Right lobe of liver (tissue), 6 donors: ENCODE measurements at regions not wholly inside any gene's neighbourhood (a gene's known extent, or its start where the extent isn't known, plus 50 kb on each side); places are given as distances from the start of the nearest gene placed in this dataset.

Source experiments
- ATAC-seq, 4 donors: fragments of 200-7000 bp; cut with Tn5 transposase; one replicate each; pipeline ENCODE4 v1.9.1; 2020; ENCODE audit warnings: mild to moderate bottlenecking in 4 of 4, moderate library complexity in 4 of 4
- DNase-seq, 3 donors: peaks; one replicate each; pipeline ENCODE4 v3.0.0-alpha.2; 2020
- H3K27ac ChIP-seq, 3 donors: fragments of 200-600 bp; one replicate each; pipeline ENCODE4 v1.8.0; 2022
- H3K27me3 ChIP-seq, 2 donors: fragments of 200-600 bp; one replicate each; pipeline ENCODE4 v1.8.0; 2022
- H3K36me3 ChIP-seq, 4 donors: fragments of 200-600 bp; sonication (generic) in 1 of 4; one replicate each; pipeline versions ENCODE4 v1.5.1 to v1.8.0; 2017 to 2022; ENCODE audit warnings: control low read depth in 1 of 4
- H3K4me1 ChIP-seq, 4 donors: fragments of 200-600 bp; sonication (generic) in 1 of 4; one replicate each; pipeline versions ENCODE4 v1.5.1 to v1.8.0; 2017 to 2022; ENCODE audit warnings: control low read depth in 1 of 4
- H3K4me3 ChIP-seq, 3 donors: fragments of 200-600 bp; one replicate each; pipeline ENCODE4 v1.8.0; 2022
- H3K9me3 ChIP-seq, 4 donors: fragments of 200-600 bp; sonication (generic) in 1 of 4; one replicate each; pipeline versions ENCODE4 v1.5.1 to v1.8.0; 2017 to 2022; ENCODE audit warnings: control low read depth in 1 of 4
- POLR2A ChIP-seq: fragments of 450-650 bp; IDR thresholded peaks from one replicate; pipeline ENCODE4 v1.6.1; 2017; ENCODE audit warnings: antibody characterized with exemption, mild to moderate bottlenecking
- WGBS: methylation state at CpG from one replicate; pipeline ENCODE4 v1.1.6; 2018; ENCODE audit warnings: low coverage, low lambda C conversion rate; ENCODE audit not compliant: insufficient coverage; ENCODE audit errors: missing lambda C conversion rate; 5-methylcytosine and 5-hydroxymethylcytosine counted together
- intact Hi-C, 2 donors: fragments of 100-400 bp; cut with DNase I; formaldehyde crosslinking; loops; one replicate each; pipeline versions ENCODE4 v1.11.2 to v1.14.1; 2022
- TF ChIP-seq, protein P1 (sequence below), 4 donors: fragments of 200-600 bp in 3 of 4; fragments of 450-650 bp in 1 of 4; IDR thresholded peaks; one replicate each; pipeline versions ENCODE4 v1.5.1 to v1.8.0; 2016 to 2022; ENCODE audit warnings: antibody characterized with exemption in 4 of 4, mild to moderate bottlenecking in 2 of 4
- donor health status: DM: no; HTN: yes; CAD: no.
- donor health status: DM: no; HTN: no; CAD: no.
- donor health status: DM: no; HTN: no; CAD: no.
- donor health status: DM: no; HTN: yes; CAD: no.
- donor health status: DM: no; HTN: yes; CAD: no.

DNA sequence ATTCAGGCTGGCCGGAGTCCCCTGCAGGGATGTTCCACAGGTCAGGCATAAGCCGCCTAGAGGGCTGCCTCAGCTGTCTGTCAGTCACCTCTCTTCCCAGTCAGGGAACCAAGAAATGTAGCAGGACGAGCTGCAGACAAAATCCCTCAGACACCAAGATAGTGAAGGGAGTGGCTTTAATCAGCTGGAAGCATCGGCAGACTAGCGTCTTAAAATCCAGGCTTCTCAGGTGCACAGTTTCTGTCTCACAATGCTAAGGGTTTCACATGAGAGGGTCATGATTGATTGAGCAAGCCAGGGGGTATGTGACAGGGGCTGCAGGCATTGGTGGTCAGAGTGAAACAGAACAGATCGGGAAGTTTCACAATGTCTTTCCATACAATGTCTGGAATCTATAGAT, 247.2 kb downstream of the CDH10 start:
- DNase-seq: no peak
- no peaks in the 10 kb centered on the region for H3K9me3 ChIP-seq
- H3K4me3 ChIP-seq: no peak overlapping the region
- ATAC-seq: no peak
- intact Hi-C loops: no loop called here
- H3K4me1 ChIP-seq: no peaks in the 10 kb centered on the region
- H3K27me3 ChIP-seq: no peaks in the 10 kb centered on the region
- no peak for TF ChIP-seq POLR2A
- TF ChIP-seq, protein P1, sequence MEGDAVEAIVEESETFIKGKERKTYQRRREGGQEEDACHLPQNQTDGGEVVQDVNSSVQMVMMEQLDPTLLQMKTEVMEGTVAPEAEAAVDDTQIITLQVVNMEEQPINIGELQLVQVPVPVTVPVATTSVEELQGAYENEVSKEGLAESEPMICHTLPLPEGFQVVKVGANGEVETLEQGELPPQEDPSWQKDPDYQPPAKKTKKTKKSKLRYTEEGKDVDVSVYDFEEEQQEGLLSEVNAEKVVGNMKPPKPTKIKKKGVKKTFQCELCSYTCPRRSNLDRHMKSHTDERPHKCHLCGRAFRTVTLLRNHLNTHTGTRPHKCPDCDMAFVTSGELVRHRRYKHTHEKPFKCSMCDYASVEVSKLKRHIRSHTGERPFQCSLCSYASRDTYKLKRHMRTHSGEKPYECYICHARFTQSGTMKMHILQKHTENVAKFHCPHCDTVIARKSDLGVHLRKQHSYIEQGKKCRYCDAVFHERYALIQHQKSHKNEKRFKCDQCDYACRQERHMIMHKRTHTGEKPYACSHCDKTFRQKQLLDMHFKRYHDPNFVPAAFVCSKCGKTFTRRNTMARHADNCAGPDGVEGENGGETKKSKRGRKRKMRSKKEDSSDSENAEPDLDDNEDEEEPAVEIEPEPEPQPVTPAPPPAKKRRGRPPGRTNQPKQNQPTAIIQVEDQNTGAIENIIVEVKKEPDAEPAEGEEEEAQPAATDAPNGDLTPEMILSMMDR (IDR thresholded peaks at IDR 0.05): no peak
- WGBS: 80% methylated on average over 3 of the region's 6 CpGs
- H3K36me3 ChIP-seq: no peaks in the 10 kb centered on the region
- no peak overlapping the region for H3K27ac ChIP-seq

DNA sequence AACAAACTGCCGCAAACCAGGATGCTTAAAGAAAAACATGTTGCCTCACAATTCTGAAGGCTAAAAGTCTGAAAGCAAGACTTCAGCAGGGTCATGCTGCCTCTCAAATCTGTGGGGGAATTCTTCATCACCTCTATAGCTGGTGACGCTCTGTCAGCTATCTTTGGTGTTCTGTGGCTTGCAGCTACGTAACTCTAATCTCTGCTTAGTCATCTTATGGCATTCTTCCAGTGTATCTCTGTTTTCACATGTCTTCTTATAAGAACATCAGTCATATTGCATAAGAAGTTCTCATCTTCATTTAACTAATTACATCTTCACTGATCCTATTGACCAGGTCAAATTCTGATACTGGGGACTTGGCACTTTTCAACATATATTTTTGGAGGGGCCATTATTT, 243.0 kb downstream of the CDH10 start:
- 35% methylated on average over 3 of the region's 3 CpGs for WGBS
- intact Hi-C loops: no loop called here
- H3K36me3 ChIP-seq: no peaks in the 10 kb centered on the region

DNA sequence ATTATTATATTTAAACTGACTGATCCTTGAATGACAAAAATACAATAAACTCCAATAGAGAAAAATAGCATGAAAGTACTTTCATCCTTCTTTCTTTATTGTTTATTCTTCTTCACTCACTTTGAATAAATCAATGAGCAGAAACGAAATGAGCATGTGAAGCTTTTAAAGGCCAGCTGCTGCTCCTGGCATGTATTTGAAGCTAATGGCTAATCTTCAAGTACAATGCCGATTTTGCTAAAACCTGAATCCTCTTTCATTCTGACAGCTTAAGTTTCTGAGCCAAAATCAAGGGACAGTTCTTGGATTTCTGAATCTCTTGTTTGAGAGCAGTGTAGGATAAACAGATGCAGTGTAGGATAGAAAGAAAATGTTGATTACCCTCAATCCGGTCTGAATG, 237.3 kb downstream of the CDH10 start:
- H3K4me3 ChIP-seq: no peak overlapping the region
- no peaks in the 10 kb centered on the region for H3K9me3 ChIP-seq
- DNase-seq (no peak), ATAC-seq (no peak)
- H3K4me1 ChIP-seq: no peaks in the 10 kb centered on the region
- no peaks in the 10 kb centered on the region for H3K36me3 ChIP-seq
- intact Hi-C loops: no loop called here
- WGBS: 26% methylated on average over 3 of the region's 3 CpGs
- no peak overlapping the region for H3K27ac ChIP-seq
- H3K27me3 ChIP-seq: no peaks in the 10 kb centered on the region
- no peak for TF ChIP-seq POLR2A
- TF ChIP-seq, protein P1 (IDR thresholded peaks at IDR 0.05): no peak

More for the DNA sequence above, 243.0 kb downstream of the CDH10 start:
- no peak for TF ChIP-seq POLR2A
- TF ChIP-seq, protein P1 (IDR thresholded peaks at IDR 0.05): no peak
- Histone ChIP-seq H3K27ac (no peak overlapping the region), H3K9me3 (no peaks in the 10 kb centered on the region), H3K4me1 (no peaks in the 10 kb centered on the region), H3K4me3 (no peak overlapping the region), H3K27me3 (no peaks in the 10 kb centered on the region)
- ATAC-seq (no peak), DNase-seq (no peak)

DNA sequence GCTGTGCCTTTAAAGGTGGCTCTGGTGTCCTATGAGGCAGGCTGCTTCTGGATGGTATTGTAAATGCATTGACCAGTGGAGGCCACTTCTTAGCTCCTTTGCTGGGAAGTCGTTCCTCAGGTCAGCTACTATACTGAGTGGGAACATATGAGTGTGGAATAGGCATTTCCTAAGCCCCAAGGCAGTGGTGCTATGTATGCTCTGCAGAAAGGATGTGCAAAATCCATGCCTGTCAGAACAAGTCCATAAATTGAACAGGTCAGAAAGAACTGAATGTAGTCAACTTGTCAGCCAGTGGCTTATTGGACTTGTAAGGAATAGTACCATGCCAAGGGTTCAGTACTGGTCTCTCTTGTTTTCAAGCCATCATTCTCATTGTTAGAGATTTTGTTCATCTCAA, 216.4 kb downstream of the CDH10 start:
- no peak overlapping the region for H3K27ac ChIP-seq
- DNase-seq (no peak), ATAC-seq (no peak)
- no peak overlapping the region for H3K4me3 ChIP-seq
- H3K4me1 ChIP-seq: no peaks in the 10 kb centered on the region
- no peaks in the 10 kb centered on the region for H3K9me3 ChIP-seq
- intact Hi-C loops: no loop called here
- no peaks in the 10 kb centered on the region for H3K27me3 ChIP-seq
- no peaks in the 10 kb centered on the region for H3K36me3 ChIP-seq
- no peak for TF ChIP-seq POLR2A
- TF ChIP-seq, protein P1 (IDR thresholded peaks at IDR 0.05): no peak
- 0% methylated on average over 1 of the region's 1 CpG for WGBS

DNA sequence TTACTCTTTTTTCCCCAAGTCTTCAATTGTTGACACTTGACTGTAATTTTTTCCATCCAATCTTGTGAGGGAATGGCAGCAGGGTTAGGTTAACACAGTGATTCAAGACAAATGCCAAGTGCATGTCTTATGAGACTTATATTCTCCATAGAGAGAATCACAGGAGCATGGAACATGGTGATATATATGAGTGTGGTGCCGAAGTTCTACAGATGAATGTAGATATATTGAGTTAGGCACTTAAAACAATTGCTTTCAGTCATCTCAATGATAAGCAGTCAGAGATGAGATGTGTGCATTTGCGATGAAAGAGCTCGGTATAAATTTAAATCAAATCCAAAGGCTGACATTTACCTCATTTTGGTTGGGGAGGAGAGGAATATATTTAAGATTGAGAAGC, 211.2 kb downstream of the CDH10 start:
- intact Hi-C loops: no loop called here
- no peaks in the 10 kb centered on the region for H3K36me3 ChIP-seq
- DNase-seq (no peak), ATAC-seq (no peak)
- no peaks in the 10 kb centered on the region for H3K27me3 ChIP-seq
- no peak overlapping the region for H3K4me3 ChIP-seq
- H3K27ac ChIP-seq: no peak overlapping the region
- WGBS: 74% methylated on average over 3 of the region's 3 CpGs
- no peaks in the 10 kb centered on the region for H3K4me1 ChIP-seq
- no peak for TF ChIP-seq POLR2A
- TF ChIP-seq, protein P1 (IDR thresholded peaks at IDR 0.05): no peak
- H3K9me3 ChIP-seq: no peaks in the 10 kb centered on the region
